PFSK-1 (cell line): ENCODE measurements at regions not wholly inside any gene's neighbourhood (a gene's known extent, or its start where the extent isn't known, plus 50 kb on each side); places are given as distances from the start of the nearest gene placed in this dataset.

Experiments
- POLR2AphosphoS5 ChIP-seq: IDR thresholded peaks from 2 replicates; pipeline ENCODE4 v1.6.1; 2012; ENCODE audit warnings: low read depth, mild to moderate bottlenecking, control low read depth, low read length, moderate library complexity
- REST ChIP-seq, 2 experiments: IDR thresholded peaks; 2 replicates each; pipeline versions ENCODE4 v1.6.1 to v1.8.0; 2011 to 2012; ENCODE audit warnings: low read depth in 2 of 2, low read length in 2 of 2, control low read depth in 1 of 2, inconsistent platforms in 1 of 2, mild to moderate bottlenecking in 1 of 2, moderate library complexity in 1 of 2; ENCODE audit not compliant: insufficient read depth in 1 of 2
- TAF1 ChIP-seq: IDR thresholded peaks from 2 replicates; pipeline ENCODE4 v1.6.1; 2012; ENCODE audit warnings: low read length, control low read depth, borderline replicate concordance; ENCODE audit not compliant: insufficient read depth

- TF ChIP-seq POLR2AphosphoS5 (no peak), TAF1 (no peak), REST (IDR thresholded peaks at IDR 0.05; ENCODE audit: insufficient read depth in 1 of 2, low read depth in 2 of 2, low read length in 2 of 2) (no peak)
Observed at GRCh38 chr9:107946364-107947141, 457.0 kb upstream of the KLF4 start.
